ENCODE measurements at regions not wholly inside any gene's neighbourhood (a gene's known extent, or its start where the extent isn't known, plus 50 kb on each side); places are given as distances from the start of the nearest gene placed in this dataset.

GRCh38 chr1:221309723-221310122 lies 430.5 kb downstream of the HLX start:
- no peak overlapping the region for H3K4me2 ChIP-seq (ENCODE audit: insufficient read depth, low read length)
- dilution Hi-C loops (cut with MboI; ENCODE audit: extremely low pct_ligation_motif_present, low sequenced_read_pairs) = no loop called here
- H3K4me3 ChIP-seq (replicated peaks in 1 of 3; ENCODE audit: insufficient read depth in 1 of 3, low read depth in 1 of 3, low read length in 3 of 3) = no peak overlapping the region
- no peaks in the 10 kb centered on the region for H3K9me3 ChIP-seq (replicated peaks; ENCODE audit: control insufficient read depth, insufficient read depth, low read length)
- no peaks in the 10 kb centered on the region for H3K36me3 ChIP-seq (ENCODE audit: control insufficient read depth in 2 of 2, extremely low read depth in 1 of 2, insufficient read depth in 2 of 2, low read length in 2 of 2)
- peaks cover 0 to 3% of the 10 kb centered on the region in 2 experiments for H3K27me3 ChIP-seq (ENCODE audit: control insufficient read depth in 2 of 2, insufficient read depth in 2 of 2, low read length in 2 of 2)
- H2AFZ ChIP-seq (ENCODE audit: low read depth, low read length) = no peak overlapping the region
- intact Hi-C loops (cut with micrococcal nuclease) = no loop called here
- ChIA-PET CTCF (interaction anchor here (0.8 to 0.9 kb wide), 2 partner anchors 46 to 401 kb away, joined by 3 read pairs; no protein-coding TSS in a partner anchor), POLR2A (no interaction called here)
- no peaks in the 10 kb centered on the region for H3K79me2 ChIP-seq (ENCODE audit: control insufficient read depth, insufficient read depth, low read length)
- no peaks in the 10 kb centered on the region for H3K9me1 ChIP-seq (replicated peaks; ENCODE audit: control insufficient read depth, extremely low read depth, insufficient read depth, low read length)
- no peak for TF ChIP-seq POLR2AphosphoS5 (IDR thresholded peaks at IDR 0.05; ENCODE audit: insufficient read depth, low read depth, low read length)
- TF ChIP-seq CTCF (IDR thresholded peaks at IDR 0.05; ENCODE audit: extremely low read depth in 1 of 2, insufficient read depth in 1 of 2, low read depth in 1 of 2, low read length in 2 of 2) = no peak
- no peak for TF ChIP-seq GATA2 (IDR thresholded peaks at IDR 0.05; ENCODE audit: insufficient read depth, insufficient read length, low read depth, low read length)
- TF ChIP-seq MAX (IDR thresholded peaks at IDR 0.05; ENCODE audit: insufficient read depth, insufficient read length) = no peak
- no peak for TF ChIP-seq FOS (IDR thresholded peaks at IDR 0.05; ENCODE audit: borderline replicate concordance, insufficient read depth, low read length)
- TF ChIP-seq MYC (IDR thresholded peaks at IDR 0.05; ENCODE audit: low read depth, low read length) = no peak
- no peak for TF ChIP-seq EZH2 (IDR thresholded peaks at IDR 0.05; ENCODE audit: borderline replicate concordance, low read depth, low read length, severe bottlenecking)
- no peak for TF ChIP-seq JUN (IDR thresholded peaks at IDR 0.05; ENCODE audit: borderline replicate concordance, insufficient read depth, insufficient read length, low read depth)
- no peak for TF ChIP-seq POLR2A (IDR thresholded peaks at IDR 0.05; ENCODE audit: low read depth, low read length)
- BruUV-seq (replicated peaks) = no TSS peak
- no peaks in the 10 kb centered on the region for H4K20me1 ChIP-seq (replicated peaks; ENCODE audit: control insufficient read depth, extremely low read depth, insufficient read depth, low read length)
- no peak overlapping the region for H3K27ac ChIP-seq (ENCODE audit: insufficient read depth, low read depth, low read length)
- H3K9ac ChIP-seq (replicated peaks; ENCODE audit: extremely low read depth, insufficient read depth, low read length) = no peak overlapping the region
- H3K4me1 ChIP-seq (ENCODE audit: control insufficient read depth, extremely low read depth, insufficient read depth, low read length) = no peaks in the 10 kb centered on the region
- FAIRE-seq (no peak), DNase-seq (ENCODE audit: low read depth, low spot score) (no peak)
